Ishikawa (cell line): ENCODE measurements at regions not wholly inside any gene's neighbourhood (a gene's known extent, or its start where the extent isn't known, plus 50 kb on each side); places are given as distances from the start of the nearest gene placed in this dataset.

Source experiments
- CEBPB ChIP-seq: IDR thresholded peaks from 2 replicates; pipeline ENCODE4 v1.6.1; 2012
- CREB1 ChIP-seq: IDR thresholded peaks from 2 replicates; pipeline ENCODE4 v1.6.1; 2012; ENCODE audit warnings: low read depth
- EP300 ChIP-seq: IDR thresholded peaks from 2 replicates; pipeline ENCODE4 v1.6.1; 2012; ENCODE audit warnings: borderline replicate concordance
- FOXM1 ChIP-seq: IDR thresholded peaks from 2 replicates; pipeline ENCODE4 v1.6.1; 2012; ENCODE audit warnings: low read depth, borderline replicate concordance
- NFIC ChIP-seq: IDR thresholded peaks from 2 replicates; pipeline ENCODE4 v1.6.1; 2012
- RAD21 ChIP-seq: IDR thresholded peaks from 2 replicates; pipeline ENCODE4 v1.6.1; 2012; ENCODE audit warnings: low read depth
- TAF1 ChIP-seq: IDR thresholded peaks from 2 replicates; pipeline ENCODE4 v1.6.1; 2012; ENCODE audit warnings: low read depth, mild to moderate bottlenecking
- YY1 ChIP-seq: IDR thresholded peaks from 2 replicates; pipeline ENCODE4 v1.6.1; 2012; ENCODE audit warnings: low read depth
- ZBTB7A ChIP-seq: IDR thresholded peaks from 2 replicates; pipeline ENCODE4 v1.6.1; 2012; ENCODE audit warnings: low read depth
- TF ChIP-seq, protein P1 (sequence below): IDR thresholded peaks from 2 replicates; pipeline ENCODE4 v1.6.1; 2012
- TF ChIP-seq, protein P2 (sequence below): IDR thresholded peaks from 2 replicates; pipeline ENCODE4 v1.6.1; 2012; ENCODE audit warnings: low read depth, mild to moderate bottlenecking
- TF ChIP-seq, protein P3 (sequence below): IDR thresholded peaks from 2 replicates; pipeline ENCODE4 v1.6.1; 2012

DNA sequence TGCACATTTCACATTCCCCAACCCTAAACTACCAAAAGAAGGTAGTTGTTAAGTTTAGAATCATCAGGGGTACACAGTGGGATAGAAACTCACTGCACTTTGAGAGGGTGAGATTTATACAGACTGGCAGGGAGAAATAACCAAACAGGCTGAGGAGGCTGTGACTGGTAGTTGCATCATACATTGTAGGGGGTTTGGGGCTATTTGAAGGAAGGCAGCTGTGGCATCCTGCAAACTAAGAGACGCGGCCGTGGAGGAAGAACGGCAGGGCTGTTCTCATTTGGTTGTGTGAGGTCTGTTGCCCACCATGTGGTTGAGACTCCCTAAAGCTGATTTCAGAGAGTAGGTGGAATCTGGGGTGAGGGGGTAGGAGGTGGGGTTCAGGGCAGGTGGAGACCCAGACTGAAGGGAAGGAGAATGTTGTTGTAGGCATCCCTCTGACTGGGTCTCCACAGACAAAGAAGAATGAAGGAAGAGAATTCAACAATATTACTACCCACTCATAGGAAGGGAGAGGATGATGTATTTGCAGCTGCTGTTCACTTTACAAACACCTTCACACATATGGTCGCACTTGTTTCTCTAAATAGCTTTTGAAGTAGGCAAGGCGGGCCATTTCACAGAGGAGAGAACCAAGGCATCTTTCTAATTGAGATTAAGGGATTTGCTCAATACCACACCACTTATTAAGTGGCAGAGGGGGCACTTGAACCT, 170.9 kb upstream of the SIX2 start:
- TF ChIP-seq YY1 = no peak
- TF ChIP-seq EP300 = no peak
- TF ChIP-seq NFIC = no peak
- no peak for TF ChIP-seq ZBTB7A
- TF ChIP-seq RAD21 = no peak
- TF ChIP-seq, protein P1, sequence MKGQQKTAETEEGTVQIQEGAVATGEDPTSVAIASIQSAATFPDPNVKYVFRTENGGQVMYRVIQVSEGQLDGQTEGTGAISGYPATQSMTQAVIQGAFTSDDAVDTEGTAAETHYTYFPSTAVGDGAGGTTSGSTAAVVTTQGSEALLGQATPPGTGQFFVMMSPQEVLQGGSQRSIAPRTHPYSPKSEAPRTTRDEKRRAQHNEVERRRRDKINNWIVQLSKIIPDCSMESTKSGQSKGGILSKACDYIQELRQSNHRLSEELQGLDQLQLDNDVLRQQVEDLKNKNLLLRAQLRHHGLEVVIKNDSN = no peak
- no peak for TF ChIP-seq CREB1
- TF ChIP-seq, protein P2, sequence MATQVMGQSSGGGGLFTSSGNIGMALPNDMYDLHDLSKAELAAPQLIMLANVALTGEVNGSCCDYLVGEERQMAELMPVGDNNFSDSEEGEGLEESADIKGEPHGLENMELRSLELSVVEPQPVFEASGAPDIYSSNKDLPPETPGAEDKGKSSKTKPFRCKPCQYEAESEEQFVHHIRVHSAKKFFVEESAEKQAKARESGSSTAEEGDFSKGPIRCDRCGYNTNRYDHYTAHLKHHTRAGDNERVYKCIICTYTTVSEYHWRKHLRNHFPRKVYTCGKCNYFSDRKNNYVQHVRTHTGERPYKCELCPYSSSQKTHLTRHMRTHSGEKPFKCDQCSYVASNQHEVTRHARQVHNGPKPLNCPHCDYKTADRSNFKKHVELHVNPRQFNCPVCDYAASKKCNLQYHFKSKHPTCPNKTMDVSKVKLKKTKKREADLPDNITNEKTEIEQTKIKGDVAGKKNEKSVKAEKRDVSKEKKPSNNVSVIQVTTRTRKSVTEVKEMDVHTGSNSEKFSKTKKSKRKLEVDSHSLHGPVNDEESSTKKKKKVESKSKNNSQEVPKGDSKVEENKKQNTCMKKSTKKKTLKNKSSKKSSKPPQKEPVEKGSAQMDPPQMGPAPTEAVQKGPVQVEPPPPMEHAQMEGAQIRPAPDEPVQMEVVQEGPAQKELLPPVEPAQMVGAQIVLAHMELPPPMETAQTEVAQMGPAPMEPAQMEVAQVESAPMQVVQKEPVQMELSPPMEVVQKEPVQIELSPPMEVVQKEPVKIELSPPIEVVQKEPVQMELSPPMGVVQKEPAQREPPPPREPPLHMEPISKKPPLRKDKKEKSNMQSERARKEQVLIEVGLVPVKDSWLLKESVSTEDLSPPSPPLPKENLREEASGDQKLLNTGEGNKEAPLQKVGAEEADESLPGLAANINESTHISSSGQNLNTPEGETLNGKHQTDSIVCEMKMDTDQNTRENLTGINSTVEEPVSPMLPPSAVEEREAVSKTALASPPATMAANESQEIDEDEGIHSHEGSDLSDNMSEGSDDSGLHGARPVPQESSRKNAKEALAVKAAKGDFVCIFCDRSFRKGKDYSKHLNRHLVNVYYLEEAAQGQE = no peak
- TF ChIP-seq, protein P3, sequence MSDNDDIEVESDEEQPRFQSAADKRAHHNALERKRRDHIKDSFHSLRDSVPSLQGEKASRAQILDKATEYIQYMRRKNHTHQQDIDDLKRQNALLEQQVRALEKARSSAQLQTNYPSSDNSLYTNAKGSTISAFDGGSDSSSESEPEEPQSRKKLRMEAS = no peak
- no peak for TF ChIP-seq CEBPB
- no peak for TF ChIP-seq FOXM1
- no peak for TF ChIP-seq TAF1
